GM21526 (cell line): ENCODE measurements at regions not wholly inside any gene's neighbourhood (a gene's known extent, or its start where the extent isn't known, plus 50 kb on each side); places are given as distances from the start of the nearest gene placed in this dataset.

ENCODE experiments used
- ATAC-seq: cut with Tn5 transposase; IDR thresholded peaks from one replicate; pipeline ENCODE4 v1.9.1; 2021; ENCODE audit warnings: moderate library complexity; ENCODE audit not compliant: unreplicated experiment, low FRiP score

GRCh38 chr15:38042707-38043445 lies 108.4 kb downstream of the TMCO5A start:
- ATAC-seq: no peak

- no peak for ATAC-seq
Observed at GRCh38 chr15:38046257-38047051, 112.0 kb downstream of the TMCO5A start.

GRCh38 chr15:38048001-38048455 lies 113.6 kb downstream of the TMCO5A start:
- ATAC-seq: no peak

- no peak for ATAC-seq
Observed at GRCh38 chr15:38049891-38050290, 115.5 kb downstream of the TMCO5A start.

- no peak for ATAC-seq
Observed at GRCh38 chr15:38050529-38051448, 116.3 kb downstream of the TMCO5A start.

GRCh38 chr15:38053205-38053604 lies 118.8 kb downstream of the TMCO5A start:
- ATAC-seq: no peak

- no peak for ATAC-seq
Observed at GRCh38 chr15:38053776-38054175, 119.3 kb downstream of the TMCO5A start.

GRCh38 chr15:38054488-38054887 lies 120.0 kb downstream of the TMCO5A start:
- no peak for ATAC-seq

- no peak for ATAC-seq
Observed at GRCh38 chr15:38058596-38059075, 124.2 kb downstream of the TMCO5A start.

GRCh38 chr15:38059665-38060064 lies 125.2 kb downstream of the TMCO5A start:
- ATAC-seq: no peak

- no peak for ATAC-seq
Observed at GRCh38 chr15:38061856-38062649, 127.6 kb downstream of the TMCO5A start.

- no peak for ATAC-seq
Observed at GRCh38 chr15:38062696-38063095, 128.3 kb downstream of the TMCO5A start.

GRCh38 chr15:38065721-38066345 lies 131.4 kb downstream of the TMCO5A start:
- no peak for ATAC-seq

GRCh38 chr15:38066612-38067011 lies 132.2 kb downstream of the TMCO5A start:
- no peak for ATAC-seq

- ATAC-seq: peak; percentile 84
Observed at GRCh38 chr15:38068626-38069391, 134.4 kb downstream of the TMCO5A start.

GRCh38 chr15:38069511-38070011 lies 135.1 kb downstream of the TMCO5A start:
- no peak for ATAC-seq

- no peak for ATAC-seq
Observed at GRCh38 chr15:38070778-38071177, 136.3 kb downstream of the TMCO5A start.

GRCh38 chr15:38071211-38071972 lies 137.0 kb downstream of the TMCO5A start:
- no peak for ATAC-seq
